ENCODE measurements at regions not wholly inside any gene's neighbourhood (a gene's known extent, or its start where the extent isn't known, plus 50 kb on each side); places are given as distances from the start of the nearest gene placed in this dataset.

GRCh38 chr7:3238525-3239210 lies 62.4 kb upstream of the SDK1 start:
- ATAC-seq, result no peak
- no peak for TF ChIP-seq CTCF (IDR thresholded peaks at IDR 0.05)
- intact Hi-C loops (cut with DNase I, micrococcal nuclease), result no loop called here

GRCh38 chr7:3239291-3239691 lies 61.8 kb upstream of the SDK1 start:
- Histone ChIP-seq H3K36me3 (ENCODE audit: low read depth) (no peaks in the 10 kb centered on the region), H3K4me3 (no peak overlapping the region), H3K4me1 (ENCODE audit: low read depth) (no peaks in the 10 kb centered on the region), H3K9me3 (peaks cover 2% of the 10 kb centered on the region)
- intact Hi-C loops (cut with DNase I, micrococcal nuclease), result no loop called here
- DNase-seq (no peak), ATAC-seq (no peak)
- TF ChIP-seq CTCF (IDR thresholded peaks at IDR 0.05), result no peak

More at GRCh38 chr7:3238525-3239210, 62.4 kb upstream of the SDK1 start:
- no peak for DNase-seq
- H3K36me3 ChIP-seq (ENCODE audit: low read depth), result no peaks in the 10 kb centered on the region
- H3K4me3 ChIP-seq, result no peak overlapping the region
- peaks cover 2% of the 10 kb centered on the region for H3K9me3 ChIP-seq
- no peaks in the 10 kb centered on the region for H3K4me1 ChIP-seq (ENCODE audit: low read depth)

GRCh38 chr7:3240826-3241430 lies 60.1 kb upstream of the SDK1 start:
- Histone ChIP-seq H3K9me3 (peaks cover 2% of the 10 kb centered on the region), H3K36me3 (ENCODE audit: low read depth) (no peaks in the 10 kb centered on the region), H3K4me3 (no peak overlapping the region), H3K4me1 (ENCODE audit: low read depth) (no peaks in the 10 kb centered on the region)
- ATAC-seq (no peak), DNase-seq (no peak)
- intact Hi-C loops (cut with DNase I, micrococcal nuclease), result no loop called here
- no peak for TF ChIP-seq CTCF (IDR thresholded peaks at IDR 0.05)

- ATAC-seq (no peak), DNase-seq (no peak)
- intact Hi-C loops (cut with DNase I, micrococcal nuclease), result no loop called here
- Histone ChIP-seq H3K36me3 (ENCODE audit: low read depth) (no peaks in the 10 kb centered on the region), H3K4me1 (ENCODE audit: low read depth) (no peaks in the 10 kb centered on the region), H3K9me3 (no peaks in the 10 kb centered on the region), H3K4me3 (no peak overlapping the region)
- TF ChIP-seq CTCF (IDR thresholded peaks at IDR 0.05), result no peak
Observed at GRCh38 chr7:3241686-3242258, 59.3 kb upstream of the SDK1 start.

- no peak for DNase-seq
- intact Hi-C loops (cut with DNase I, micrococcal nuclease), result no loop called here
- no peak for ATAC-seq
- Histone ChIP-seq H3K36me3 (ENCODE audit: low read depth) (no peaks in the 10 kb centered on the region), H3K4me3 (no peak overlapping the region), H3K4me1 (ENCODE audit: low read depth) (no peaks in the 10 kb centered on the region), H3K9me3 (no peaks in the 10 kb centered on the region)
- TF ChIP-seq CTCF (IDR thresholded peaks at IDR 0.05), result no peak
Observed at GRCh38 chr7:3242398-3242972, 58.6 kb upstream of the SDK1 start.

All from mucosa of descending colon (tissue), 3 donors.